Fibroblast of mammary gland (primary cell): ENCODE measurements at regions not wholly inside any gene's neighbourhood (a gene's known extent, or its start where the extent isn't known, plus 50 kb on each side); places are given as distances from the start of the nearest gene placed in this dataset.

ENCODE experiments used
- DNase-seq: peaks from one replicate; pipeline ENCODE4 v3.0.0-alpha.2; 2010; ENCODE audit warnings: low read depth
- H3K4me3 ChIP-seq: 2 replicates; pipeline ENCODE4 v1.5.1; 2011; ENCODE audit warnings: low read depth, mild to moderate bottlenecking, low read length, moderate library complexity; ENCODE audit not compliant: control insufficient read depth
- TF ChIP-seq, protein P1 (sequence below): conservative IDR thresholded peaks from 2 replicates; pipeline ENCODE4 v1.5.1; 2011; ENCODE audit warnings: low read depth, low read length, inconsistent platforms; ENCODE audit not compliant: control insufficient read depth, insufficient read depth

GRCh38 chr3:150094150-150094933 is 123.6 kb upstream of the PFN2 start:
- H3K4me3 ChIP-seq, result no peak overlapping the region
- TF ChIP-seq, protein P1, sequence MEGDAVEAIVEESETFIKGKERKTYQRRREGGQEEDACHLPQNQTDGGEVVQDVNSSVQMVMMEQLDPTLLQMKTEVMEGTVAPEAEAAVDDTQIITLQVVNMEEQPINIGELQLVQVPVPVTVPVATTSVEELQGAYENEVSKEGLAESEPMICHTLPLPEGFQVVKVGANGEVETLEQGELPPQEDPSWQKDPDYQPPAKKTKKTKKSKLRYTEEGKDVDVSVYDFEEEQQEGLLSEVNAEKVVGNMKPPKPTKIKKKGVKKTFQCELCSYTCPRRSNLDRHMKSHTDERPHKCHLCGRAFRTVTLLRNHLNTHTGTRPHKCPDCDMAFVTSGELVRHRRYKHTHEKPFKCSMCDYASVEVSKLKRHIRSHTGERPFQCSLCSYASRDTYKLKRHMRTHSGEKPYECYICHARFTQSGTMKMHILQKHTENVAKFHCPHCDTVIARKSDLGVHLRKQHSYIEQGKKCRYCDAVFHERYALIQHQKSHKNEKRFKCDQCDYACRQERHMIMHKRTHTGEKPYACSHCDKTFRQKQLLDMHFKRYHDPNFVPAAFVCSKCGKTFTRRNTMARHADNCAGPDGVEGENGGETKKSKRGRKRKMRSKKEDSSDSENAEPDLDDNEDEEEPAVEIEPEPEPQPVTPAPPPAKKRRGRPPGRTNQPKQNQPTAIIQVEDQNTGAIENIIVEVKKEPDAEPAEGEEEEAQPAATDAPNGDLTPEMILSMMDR, result no peak
- DNase-seq, result peak; percentile 63

DNA sequence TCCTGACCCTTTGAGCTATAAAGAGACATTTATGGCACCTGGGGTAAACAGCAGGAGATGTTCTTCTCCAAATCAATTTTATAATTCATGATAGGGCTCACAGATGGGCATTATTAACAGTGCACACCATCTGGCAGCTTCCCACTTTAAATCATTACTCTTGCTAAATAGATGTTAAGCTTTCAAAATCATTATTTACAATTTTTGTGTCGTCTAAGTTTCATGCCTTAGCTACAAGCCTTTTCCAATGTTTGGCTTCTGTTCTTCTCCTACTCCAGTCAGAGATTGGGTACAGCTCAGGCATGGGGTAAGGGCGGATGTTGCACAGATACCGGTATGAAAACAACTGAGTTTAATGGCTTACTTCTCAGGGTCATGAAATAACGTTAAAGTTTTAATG is 120.9 kb upstream of the PFN2 start:
- TF ChIP-seq, protein P1, result no peak
- no peak for DNase-seq

GRCh38 chr3:150090877-150091276 is 120.2 kb upstream of the PFN2 start:
- DNase-seq, result peak; percentile 28
- no peak overlapping the region for H3K4me3 ChIP-seq
- TF ChIP-seq, protein P1, result no peak

More for the DNA sequence above, 120.9 kb upstream of the PFN2 start:
- no peak overlapping the region for H3K4me3 ChIP-seq

DNA sequence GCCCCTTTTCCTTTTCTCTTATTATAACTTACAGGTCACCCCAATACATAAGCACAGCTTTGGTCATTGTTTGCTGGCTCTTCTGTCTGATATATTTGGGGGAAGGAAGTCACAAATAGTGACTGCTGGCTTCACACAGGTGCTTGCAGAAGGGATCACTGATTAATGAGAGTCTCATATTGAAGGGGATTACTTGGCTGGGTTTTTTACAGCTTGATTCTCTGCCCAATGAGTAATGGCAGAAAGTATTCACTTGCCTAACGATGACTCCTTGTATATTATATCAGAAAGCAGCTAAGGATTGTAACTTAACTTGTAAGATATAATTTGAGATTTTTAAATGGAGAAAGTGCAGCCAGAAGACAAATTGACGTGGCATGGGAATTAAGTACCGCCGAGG is 119.3 kb upstream of the PFN2 start:
- H3K4me3 ChIP-seq, result no peak overlapping the region
- TF ChIP-seq, protein P1, result no peak
- peak; percentile 46 for DNase-seq

- no peak for DNase-seq
- H3K4me3 ChIP-seq, result no peak overlapping the region
- TF ChIP-seq, protein P1, result no peak
Observed at GRCh38 chr3:150084128-150084527, 113.4 kb upstream of the PFN2 start.

- TF ChIP-seq, protein P1, result no peak
- peak overlapping the region; percentile 17 for H3K4me3 ChIP-seq
- peak; percentile 69 for DNase-seq
Observed at GRCh38 chr3:150083655-150084042, 113.0 kb upstream of the PFN2 start.
